PFSK-1 (cell line): ENCODE measurements at regions not wholly inside any gene's neighbourhood (a gene's known extent, or its start where the extent isn't known, plus 50 kb on each side); places are given as distances from the start of the nearest gene placed in this dataset.

ENCODE experiments used
- POLR2AphosphoS5 ChIP-seq: IDR thresholded peaks from 2 replicates; pipeline ENCODE4 v1.6.1; 2012; ENCODE audit warnings: low read depth, mild to moderate bottlenecking, control low read depth, low read length, moderate library complexity
- REST ChIP-seq, 2 experiments: IDR thresholded peaks; 2 replicates each; pipeline versions ENCODE4 v1.6.1 to v1.8.0; 2011 to 2012; ENCODE audit warnings: low read depth in 2 of 2, low read length in 2 of 2, control low read depth in 1 of 2, inconsistent platforms in 1 of 2, mild to moderate bottlenecking in 1 of 2, moderate library complexity in 1 of 2; ENCODE audit not compliant: insufficient read depth in 1 of 2
- SIN3A ChIP-seq: IDR thresholded peaks from 2 replicates; pipeline ENCODE4 v1.6.1; 2012; ENCODE audit warnings: mild to moderate bottlenecking, low read length, moderate library complexity, borderline replicate concordance; ENCODE audit not compliant: insufficient read depth

DNA sequence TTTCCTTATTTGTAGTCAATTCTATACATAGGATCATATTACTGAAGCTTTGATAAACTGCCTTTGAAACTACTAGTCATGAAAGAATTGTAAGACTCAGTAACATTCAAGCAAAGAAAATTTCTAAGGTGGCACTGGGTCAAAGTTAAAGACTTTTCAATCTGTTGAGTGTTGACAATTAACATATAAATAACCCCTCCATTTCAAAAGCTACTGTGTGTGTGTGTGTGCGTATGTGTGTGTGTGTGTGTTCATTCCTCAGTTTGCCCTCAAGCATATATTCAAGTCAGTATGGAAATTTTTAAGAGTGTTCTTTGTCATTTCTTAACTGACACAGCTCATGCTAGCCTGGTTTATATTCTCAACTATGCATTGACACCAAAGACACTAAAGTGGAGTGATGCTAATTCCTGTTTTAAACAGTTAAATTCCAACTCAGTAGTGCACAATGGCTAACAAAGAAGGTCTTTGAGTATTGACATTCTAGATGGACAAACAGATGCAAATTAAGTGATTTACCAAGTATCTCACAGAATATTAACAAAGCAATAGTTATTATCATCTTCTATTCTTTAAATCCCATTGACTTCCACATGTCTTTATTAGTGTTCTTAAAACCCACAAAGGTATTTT, 314.8 kb upstream of the GRM3 start:
- TF ChIP-seq POLR2AphosphoS5 = no peak
- TF ChIP-seq REST (IDR thresholded peaks at IDR 0.05; ENCODE audit: insufficient read depth in 1 of 2, low read depth in 2 of 2, low read length in 2 of 2) = no peak
- no peak for TF ChIP-seq SIN3A
